ENCODE measurements at regions not wholly inside any gene's neighbourhood (a gene's known extent, or its start where the extent isn't known, plus 50 kb on each side); places are given as distances from the start of the nearest gene placed in this dataset.
"Not testable (repeated sequence)": the region's sequence is repeated elsewhere in the genome, so short reads cannot be mapped to it uniquely, and the experiment has no call there.

DNA sequence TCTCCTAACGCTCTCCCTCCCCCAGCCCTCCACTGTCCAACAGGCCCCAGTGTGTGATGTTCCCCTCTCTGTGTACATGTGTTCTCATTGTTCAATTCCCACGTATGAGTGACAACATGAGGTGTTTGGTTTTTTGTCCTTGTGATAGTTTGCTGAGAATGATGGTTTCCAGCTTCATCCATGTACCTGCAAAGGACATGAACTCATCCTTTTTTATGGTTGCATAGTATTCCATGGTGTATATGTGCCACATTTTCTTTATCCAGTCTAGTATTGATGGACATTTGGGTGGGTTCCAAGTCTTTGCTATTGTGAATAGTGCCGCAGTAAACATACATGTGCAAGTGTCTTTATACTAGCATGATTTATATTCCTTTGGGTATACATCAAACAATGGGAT is 347.4 kb downstream of the MAGEE1 start:
- not testable (repeated sequence) for DNase-seq

DNA sequence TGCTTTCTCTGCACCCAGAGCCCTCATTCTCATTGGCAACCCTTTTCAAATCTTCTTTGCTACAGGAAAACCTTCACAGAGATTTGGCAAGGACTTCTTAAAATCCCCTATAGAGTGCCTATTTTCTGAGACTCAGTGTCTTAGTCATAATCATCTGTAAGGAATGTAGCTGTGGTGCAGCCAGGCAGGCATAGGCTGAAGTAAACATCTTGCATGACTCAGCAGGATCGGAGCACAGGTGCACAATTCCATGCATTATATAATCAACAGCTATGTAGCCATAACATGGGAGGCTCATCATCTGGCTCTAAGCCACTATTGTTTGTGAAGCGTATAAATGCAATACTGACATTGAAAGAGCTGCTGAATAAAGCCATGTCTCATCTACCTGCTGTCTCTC is 368.8 kb downstream of the MAGEE1 start:
- DNase-seq = no peak

DNA sequence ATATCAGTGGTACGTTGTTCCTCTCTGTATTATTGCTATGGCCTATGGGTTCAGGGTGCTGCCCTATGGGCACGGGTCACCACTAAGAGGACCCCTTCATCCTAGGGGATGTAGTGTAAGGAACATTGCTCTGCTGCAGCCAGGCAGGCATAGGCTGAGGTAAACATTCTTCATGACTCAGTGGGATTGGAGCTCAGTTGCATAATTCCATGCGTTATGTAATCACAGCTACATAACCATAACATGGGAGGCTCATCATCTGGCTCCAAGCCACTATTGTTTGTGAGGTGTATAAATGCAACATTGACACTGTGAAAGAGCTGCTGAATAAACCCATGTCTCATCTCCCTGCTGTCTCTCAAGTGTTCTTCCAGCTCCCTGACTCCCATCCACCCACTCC is 375.2 kb downstream of the MAGEE1 start:
- DNase-seq = no peak

DNA sequence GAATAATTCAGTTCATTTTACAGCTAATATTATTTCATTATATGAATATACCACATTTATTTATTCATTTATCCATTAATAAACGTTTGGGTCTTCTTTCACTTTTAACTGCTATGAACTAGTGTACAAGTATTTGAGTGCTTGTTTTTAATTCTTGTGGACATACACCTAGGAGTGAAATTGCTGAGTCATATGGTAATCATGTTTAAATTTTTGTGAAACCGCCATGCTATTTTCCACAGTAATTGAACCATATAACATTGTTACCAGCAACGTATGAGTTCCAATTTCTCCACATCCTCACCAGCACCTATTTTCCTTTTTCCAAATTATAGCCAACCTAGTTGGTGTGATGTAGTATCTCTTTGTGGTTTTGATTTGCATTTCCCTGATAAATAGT is 388.2 kb downstream of the MAGEE1 start:
- DNase-seq = no peak

DNA sequence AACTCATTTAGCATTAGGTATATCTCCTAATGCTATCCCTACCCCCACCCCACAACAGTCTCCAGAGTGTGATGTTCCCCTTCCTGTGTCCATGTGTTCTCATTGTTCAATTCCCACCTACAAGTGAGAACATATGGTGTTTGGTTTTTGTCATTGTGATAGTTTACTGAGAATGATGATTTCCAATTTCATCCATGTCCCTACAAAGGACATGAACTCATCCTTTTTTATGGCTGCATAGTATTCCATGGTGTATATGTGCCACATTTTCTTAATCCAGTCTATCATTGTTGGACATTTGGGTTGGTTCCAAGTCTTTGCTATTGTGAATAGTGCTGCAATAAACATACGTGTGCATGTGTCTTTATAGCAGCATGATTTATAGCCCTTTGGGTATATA is 389.8 kb downstream of the MAGEE1 start:
- not testable (repeated sequence) for DNase-seq

DNA sequence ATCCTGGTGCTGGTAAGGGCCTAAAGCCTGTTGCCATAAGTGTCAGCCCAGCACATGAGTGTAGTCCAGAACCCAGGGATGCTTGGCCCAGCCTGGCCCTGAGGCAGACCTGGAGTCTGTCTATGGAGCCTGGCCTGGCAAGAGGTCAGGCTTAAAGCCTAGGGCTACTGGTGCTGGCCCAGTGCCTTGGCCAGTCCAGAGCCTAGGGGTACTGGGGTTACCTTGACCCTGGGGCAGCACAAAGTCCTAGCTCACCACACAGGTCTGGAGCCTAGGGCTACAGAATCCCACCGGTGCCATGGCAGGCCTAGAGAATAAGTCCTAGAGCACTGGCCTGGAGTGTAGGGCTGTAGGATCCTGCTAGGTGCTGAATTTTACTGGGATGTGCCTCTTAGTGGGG is 393.8 kb downstream of the MAGEE1 start:
- no peak for DNase-seq

DNA sequence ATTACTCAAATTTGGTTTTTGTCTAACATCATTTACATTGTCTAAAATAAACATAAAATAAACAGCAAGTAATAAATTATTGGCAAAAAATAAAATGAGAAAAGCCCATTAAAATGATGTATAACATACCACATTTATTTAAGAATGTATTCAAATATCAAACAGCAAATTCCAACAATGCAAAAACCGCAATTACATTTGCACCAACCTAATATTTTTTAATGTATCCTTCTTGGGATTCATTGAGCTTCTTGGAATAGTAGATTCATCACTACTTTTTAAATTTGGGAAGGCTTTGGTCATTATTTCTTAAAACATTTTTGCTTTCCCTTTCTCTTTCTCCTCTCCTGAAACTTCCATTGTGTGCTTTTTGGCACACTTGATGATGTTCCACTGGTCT is 400.2 kb downstream of the MAGEE1 start:
- DNase-seq = no peak

DNA sequence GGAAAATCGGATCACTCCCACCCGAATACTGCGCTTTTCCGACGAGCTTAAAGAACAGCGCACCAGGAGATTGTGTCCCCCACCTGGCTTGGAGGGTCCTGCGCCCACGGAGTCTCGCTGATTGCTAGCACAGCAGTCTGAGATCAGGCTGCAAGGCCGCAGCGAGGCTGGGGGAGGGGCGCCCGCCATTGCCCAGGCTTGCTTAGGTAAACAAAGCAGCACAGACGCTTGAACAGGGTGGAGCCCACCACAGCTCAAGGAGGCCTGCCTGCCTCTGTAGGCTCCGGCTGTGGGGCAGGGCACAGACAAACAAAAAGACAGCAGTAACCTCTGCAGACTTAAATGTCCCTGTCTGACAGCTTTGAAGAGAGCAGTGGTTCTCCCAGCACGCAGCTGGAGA is 413.4 kb downstream of the MAGEE1 start:
- DNase-seq = not testable (repeated sequence)

DNA sequence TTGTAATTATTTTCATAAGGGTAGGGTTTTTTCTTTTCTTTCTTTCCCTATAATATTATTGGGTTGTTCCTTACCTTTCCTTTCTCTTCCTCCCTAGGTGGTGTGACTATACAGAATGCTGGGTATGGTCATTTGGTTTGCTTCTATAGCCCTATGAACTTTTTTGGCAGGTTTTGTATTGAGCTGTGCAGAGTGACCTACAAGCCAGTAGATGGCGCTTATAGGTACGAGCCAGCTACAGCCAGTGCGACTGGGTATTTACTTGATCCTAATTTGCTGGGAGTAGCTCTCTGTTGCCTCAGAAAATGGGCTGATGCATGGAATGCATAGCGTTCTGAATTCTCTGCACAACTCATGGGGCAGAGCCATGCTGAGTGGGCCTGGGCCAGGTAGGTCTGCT is 423.3 kb downstream of the MAGEE1 start:
- no peak for DNase-seq

DNA sequence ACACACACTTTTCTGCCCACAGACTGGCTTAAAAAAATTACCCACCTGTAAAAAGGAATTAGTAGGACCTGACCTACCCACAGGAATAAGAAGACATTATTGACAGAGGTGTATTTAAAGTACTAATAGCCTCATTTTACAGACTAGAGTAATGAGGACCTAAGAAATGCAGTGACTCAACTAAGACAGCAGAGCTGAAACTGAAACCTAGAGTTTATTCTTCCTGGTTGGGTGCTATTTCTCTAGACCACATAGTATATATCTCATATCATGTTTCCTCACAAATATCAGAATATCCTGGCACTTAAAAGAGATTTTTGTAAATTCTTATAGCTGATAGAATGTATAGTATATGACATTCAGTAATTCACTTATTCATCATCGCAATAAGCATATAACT is 435.0 kb downstream of the MAGEE1 start:
- DNase-seq = no peak

DNA sequence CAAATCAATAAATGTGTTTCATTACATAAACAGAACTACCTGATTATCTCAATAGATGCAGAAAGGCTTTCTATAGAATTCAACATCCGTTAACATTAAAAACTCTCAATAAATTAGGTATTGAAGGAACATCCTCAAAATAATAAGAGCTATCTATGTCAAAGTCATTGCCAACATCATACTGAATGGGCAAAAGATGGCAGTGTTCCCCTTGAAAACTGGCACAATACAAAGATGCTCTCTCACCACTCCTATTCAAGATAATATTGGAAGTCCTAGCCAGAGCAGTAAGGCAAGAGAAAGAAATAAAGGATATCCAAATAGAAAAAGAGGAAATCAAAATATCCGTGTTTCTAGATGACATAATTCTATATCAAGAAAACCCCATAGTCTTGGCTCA is 466.4 kb downstream of the MAGEE1 start:
- no peak for DNase-seq

DNA sequence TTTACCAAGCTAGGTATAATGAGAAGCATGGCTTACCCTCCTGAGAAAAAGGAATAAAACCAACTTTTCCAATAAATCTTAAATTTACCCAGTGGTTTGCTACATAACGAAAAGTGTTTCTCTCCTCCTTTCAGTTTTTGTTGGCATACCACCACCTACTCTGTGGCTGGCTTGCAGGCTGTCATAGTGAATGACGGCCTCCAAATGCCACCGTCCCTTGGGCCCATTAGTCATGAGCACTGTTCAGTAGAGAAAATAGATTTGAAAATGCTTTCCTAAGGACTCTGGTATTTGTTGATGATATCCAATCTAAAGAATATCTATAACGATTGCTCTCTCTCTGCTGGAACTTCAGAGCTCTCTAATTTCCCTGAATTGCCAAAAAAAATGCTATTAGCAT is 488.3 kb downstream of the MAGEE1 start:
- DNase-seq = no peak

DNA sequence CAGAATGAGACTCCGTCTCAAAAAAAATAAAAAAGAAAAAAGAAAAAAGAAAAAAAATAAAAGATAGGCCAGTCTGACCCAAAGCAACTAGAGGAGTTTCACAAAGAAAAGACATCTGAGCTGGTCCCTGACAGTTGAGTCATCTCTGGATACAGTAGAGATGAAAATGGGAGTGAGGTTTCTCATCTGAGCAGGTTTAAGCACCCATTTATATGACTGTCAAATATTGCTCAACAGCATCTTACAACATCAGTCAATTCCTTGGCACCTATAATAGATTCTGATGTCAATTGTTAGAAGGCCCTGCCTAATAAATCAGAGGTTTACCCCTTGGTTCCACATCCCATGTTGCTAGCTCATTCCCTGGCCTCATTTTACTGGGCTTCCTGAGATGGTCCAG is 490.5 kb downstream of the MAGEE1 start:
- DNase-seq = no peak

DNA sequence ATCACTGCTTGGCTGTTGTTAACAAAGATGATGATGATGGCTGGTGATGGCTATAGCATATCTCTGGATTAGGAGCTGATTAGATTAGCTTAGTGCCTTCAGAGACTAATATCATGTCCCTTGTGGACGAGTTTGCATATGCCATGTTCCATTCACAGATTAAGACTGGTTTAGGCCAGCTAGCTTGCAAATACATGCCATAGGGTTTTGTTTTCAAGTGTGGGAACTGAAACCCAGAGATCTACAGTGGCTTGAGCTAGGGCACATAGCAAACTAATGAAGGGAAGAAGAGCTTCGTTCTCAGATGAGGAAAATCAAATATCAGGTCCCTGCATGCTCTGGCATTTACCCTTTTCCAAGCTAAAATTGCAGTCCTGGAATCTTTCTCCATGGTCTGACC is 492.3 kb downstream of the MAGEE1 start:
- no peak for DNase-seq

DNA sequence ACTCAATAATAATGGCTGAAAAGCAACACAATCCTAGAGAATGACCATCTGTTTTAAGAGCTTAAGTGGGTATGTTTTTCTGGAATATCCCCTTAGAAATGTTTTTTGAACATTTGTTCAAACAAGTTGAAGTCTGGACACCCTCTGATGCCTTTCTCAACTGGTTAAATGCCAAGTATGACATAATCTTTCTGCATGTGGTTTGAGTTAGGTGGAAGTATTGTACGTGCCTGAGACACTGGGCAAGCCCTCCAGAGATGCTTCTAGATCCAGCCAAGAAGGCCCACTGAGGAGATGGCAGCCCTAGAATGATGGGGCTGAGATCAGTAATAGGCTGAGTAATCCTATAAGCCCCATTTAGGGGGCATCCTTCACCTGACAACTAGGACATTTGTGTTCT is 493.1 kb downstream of the MAGEE1 start:
- DNase-seq = no peak

DNA sequence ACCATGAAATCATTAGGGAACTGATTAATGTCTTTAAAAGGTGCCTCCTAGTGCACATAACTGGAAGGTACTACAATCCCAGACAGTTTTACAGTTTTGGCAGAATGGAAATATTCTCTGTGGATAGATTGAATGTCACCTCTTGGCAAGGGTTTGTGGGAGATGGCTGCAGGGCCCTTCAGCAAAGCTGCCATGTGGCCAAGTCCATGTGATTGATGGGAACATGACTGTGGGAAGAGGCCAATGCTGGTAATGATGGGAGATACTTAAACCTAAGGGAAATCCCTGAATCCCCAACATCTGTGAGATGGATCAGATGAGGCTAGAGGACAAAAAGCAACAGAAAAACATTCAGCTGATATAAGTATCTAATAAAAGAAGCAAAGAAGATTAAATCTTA is 493.7 kb downstream of the MAGEE1 start:
- no peak for DNase-seq

DNA sequence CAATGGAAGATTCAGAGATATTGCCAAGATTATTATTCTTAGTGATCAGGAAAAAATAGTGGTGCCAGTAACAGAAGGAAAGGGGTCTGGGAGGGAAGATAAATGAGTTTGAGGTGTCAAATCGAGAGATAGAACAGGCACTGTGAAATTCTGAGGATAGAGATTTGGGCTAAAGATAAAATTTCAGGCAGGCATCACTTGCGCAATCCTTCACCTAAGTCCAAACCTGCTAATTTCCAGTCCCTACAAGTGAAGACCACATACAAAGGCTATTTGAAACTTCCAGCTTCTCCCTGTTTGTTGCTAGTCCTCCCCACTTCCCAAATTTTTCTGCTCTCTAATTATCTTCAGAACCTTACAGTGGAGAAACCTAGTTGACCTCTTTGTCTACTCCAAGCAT is 494.6 kb downstream of the MAGEE1 start:
- DNase-seq = no peak

DNA sequence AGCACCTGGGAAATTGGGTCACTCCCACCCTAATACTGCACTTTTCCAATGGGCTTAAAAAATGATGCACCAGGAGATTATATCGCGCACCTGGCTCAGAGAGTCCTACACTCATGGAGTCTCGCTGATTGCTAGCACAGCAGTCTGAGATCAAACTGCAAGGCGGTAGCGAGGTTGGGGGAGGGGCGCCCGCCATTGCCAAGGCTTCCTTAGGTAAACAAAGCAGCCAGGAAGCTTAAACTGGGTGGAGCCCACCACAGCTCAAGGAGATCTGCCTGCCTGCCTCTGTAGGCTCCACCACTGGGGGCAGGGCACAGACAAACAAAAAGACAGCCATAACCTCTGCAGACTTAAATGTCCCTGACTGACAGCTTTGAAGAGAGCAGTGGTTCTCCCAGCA is 497.1 kb downstream of the MAGEE1 start:
- DNase-seq = not testable (repeated sequence)

DNA sequence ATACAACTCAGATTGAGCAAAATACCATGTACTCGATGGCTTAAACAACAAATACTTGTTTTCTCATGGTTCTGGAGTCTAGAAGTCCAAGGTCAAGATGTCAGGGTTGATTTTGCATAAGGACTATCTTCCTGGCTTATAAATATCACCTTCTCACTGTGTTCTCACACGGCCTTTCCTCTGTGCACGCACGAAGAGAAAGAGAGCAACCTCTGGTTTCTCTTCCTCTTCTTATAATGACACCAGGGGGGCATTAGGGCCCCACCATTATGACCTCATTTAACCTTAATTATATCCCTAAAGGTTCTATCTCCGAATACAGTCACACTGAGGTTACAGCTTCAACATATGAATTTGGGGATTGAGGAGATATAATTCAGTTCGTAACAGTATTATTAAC is 504.0 kb downstream of the MAGEE1 start:
- DNase-seq = no peak

DNA sequence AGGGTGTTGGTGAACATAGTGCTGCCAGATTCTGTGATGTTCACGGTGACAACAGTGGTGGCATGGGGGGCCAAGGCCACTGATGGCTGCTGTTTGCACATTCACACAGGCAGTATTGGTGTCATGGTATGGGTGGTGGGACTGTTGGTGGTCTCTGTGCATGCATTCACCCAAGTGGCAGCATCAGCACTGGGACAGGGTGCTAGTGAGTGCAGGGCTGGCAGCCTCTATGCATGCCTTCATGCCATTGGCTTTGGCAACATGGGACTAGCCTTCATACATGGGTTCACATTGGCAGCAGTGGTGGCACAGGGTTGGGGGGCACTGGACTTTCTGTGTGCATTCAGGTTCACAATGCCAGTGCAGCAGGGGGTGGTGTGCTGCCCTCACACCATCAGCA is 489.7 kb upstream of the FGF16 start:
- no peak for DNase-seq

DNA sequence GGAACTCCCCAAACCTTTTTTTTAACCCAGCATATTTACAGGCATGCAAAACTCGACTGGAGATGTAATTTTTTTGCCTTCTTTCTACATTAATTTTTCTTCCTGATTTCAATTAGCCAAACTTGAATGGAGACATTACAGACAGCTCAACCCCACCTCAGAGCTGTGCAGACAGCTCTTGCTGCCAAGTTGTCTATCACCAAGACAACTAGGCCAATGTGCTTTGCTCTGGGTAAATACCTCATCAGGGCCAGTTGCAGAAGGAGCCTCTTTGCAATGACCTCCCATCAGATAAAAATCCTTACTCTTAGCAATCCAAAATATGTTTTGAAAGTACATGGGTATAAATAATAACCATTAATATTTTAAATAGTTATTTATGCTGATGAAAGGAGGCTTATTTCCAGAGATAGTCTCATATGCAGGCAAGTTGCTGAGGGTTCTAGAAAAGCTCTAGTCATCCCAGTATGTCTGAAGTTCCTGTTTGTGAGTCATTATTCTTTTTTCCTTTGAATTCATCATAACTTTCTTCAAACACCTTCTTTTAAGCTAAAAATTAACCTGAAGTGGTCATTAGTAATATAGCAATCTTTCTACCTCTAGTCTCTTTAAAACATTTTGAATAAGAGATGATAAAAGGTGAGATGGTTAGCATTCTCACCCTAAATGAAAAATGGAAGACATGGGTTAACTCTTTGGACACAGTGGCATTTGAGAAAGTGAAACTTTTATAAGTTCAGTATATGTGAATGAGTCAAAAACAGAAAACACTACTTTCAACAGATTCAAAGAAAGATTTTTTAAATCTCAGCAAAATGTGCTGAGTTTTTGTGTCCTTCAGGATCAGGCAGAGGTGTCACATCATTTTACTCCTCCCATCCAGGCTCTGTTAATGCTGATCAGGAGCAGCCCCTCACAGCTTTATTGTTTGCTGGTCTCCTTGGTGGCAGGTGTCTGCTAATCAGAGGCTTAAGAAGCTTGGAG is 475.5 kb upstream of the FGF16 start:
- DNase-seq = no peak

DNA sequence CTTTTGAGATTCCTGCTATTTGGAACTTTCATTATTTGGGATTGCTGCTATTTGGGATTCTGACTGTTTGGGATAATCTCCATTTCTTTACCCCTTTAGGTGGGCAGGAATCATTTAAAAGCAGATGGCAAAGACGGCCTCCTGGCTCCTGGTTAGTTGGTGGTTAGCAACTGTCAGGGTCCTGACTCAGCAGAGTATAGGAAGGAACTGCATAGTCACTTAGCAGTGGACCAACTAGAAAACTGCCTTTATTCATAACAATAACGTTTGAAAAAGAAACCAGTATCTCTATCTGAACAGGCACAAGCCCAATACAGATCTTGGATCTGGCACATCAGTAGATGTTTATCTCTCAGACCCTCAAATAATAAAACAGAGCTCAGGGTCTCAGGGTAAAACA is 469.7 kb upstream of the FGF16 start:
- DNase-seq = no peak

DNA sequence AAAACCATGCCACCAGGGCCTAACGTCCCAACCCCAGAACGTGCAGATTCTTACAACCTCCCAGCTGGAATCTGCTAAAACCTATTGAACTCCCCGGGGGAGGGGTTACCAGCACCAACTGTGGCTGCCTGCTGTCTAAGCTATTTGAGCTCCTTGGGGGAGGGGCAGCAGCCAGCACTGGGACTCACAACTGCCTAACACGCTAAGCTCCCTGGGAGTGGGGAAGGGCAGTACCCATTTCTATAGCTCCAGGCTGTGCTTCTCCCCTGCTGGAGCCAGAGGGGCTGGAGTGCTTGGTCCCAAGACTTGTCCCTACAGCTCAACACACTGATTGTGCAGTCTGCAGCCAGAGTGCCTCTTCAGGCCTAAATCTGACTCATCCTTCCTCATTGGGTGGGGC is 459.8 kb upstream of the FGF16 start:
- DNase-seq = no peak

DNA sequence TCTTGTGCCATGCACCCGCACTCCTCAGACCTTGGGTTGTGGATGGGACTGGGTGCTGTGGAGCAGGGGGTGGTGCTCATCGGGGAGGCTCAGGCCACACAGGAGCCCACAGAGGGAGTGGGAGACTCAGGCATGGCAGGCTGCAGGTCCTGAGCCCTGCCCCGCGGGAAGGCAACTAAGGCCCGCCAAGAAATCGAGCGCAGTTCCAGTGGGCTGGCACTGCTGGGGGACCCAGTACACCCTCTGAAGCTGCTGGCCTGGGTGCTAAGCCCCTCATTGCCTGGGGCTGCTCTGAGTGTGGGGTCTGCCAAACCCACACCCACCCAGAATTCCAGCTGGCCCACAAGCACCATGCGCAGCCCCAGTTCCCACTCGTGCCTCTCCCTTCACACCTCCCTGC is 450.5 kb upstream of the FGF16 start:
- no peak for DNase-seq

DNA sequence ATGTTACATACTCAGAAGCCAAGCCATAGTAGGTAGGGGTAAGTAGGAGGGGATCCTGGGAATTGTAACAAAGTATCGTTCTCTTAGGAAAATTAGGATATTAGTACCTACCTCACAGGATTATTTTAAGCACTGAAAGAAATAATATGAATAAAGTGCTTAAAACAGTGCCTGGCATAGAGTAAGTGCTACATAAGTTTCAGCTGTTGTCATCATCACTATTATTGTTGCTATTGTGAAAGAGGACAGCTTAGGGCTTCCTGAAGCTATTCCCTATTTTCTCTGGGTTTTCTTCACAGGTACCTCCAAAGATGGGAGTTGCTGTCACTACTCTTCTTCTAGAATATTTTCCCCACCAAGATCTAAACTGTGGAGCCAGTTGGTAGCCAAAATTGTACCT is 443.7 kb upstream of the FGF16 start:
- no peak for DNase-seq

Measured in hippocampal formation (tissue), 2 donors.